DMS53 treated with DMSO at 0.1 percent for 48 hours (cell line): ENCODE measurements at regions not wholly inside any gene's neighbourhood (a gene's known extent, or its start where the extent isn't known, plus 50 kb on each side); places are given as distances from the start of the nearest gene placed in this dataset.

Source experiments
- DNase-seq: peaks from one replicate; lab custom pipeline; 2025; ENCODE audit not compliant: unreplicated experiment; lab: John Stamatoyannopoulos, UW

GRCh38 chr17:70230850-70231640, 61.7 kb downstream of the KCNJ2 start:
- no peak for DNase-seq

- no peak for DNase-seq
Measured at GRCh38 chr17:70232466-70232865, 63.1 kb downstream of the KCNJ2 start.

GRCh38 chr17:70235252-70235651, 65.9 kb downstream of the KCNJ2 start:
- DNase-seq = no peak

GRCh38 chr17:70238228-70238627, 68.9 kb downstream of the KCNJ2 start:
- no peak for DNase-seq

- no peak for DNase-seq
Measured at GRCh38 chr17:70238646-70239045, 69.3 kb downstream of the KCNJ2 start.

GRCh38 chr17:70239391-70239826, 70.1 kb downstream of the KCNJ2 start:
- peak; percentile 9 for DNase-seq

GRCh38 chr17:70241071-70241470, 71.7 kb downstream of the KCNJ2 start:
- no peak for DNase-seq

GRCh38 chr17:70242781-70243437, 73.6 kb downstream of the KCNJ2 start:
- DNase-seq = no peak

GRCh38 chr17:70251706-70252105, 82.4 kb downstream of the KCNJ2 start:
- no peak for DNase-seq

GRCh38 chr17:70254735-70255460, 85.6 kb downstream of the KCNJ2 start:
- DNase-seq = no peak

GRCh38 chr17:70256751-70257150, 87.4 kb downstream of the KCNJ2 start:
- no peak for DNase-seq

GRCh38 chr17:70258465-70258864, 89.1 kb downstream of the KCNJ2 start:
- no peak for DNase-seq

GRCh38 chr17:70259400-70259799, 90.1 kb downstream of the KCNJ2 start:
- no peak for DNase-seq

- DNase-seq = no peak
Measured at GRCh38 chr17:70261170-70261569, 91.8 kb downstream of the KCNJ2 start.

- no peak for DNase-seq
Measured at GRCh38 chr17:70265471-70265870, 96.1 kb downstream of the KCNJ2 start.

- DNase-seq = no peak
Measured at GRCh38 chr17:70266394-70266793, 97.1 kb downstream of the KCNJ2 start.

- no peak for DNase-seq
Measured at GRCh38 chr17:70268383-70268782, 99.1 kb downstream of the KCNJ2 start.

- no peak for DNase-seq
Measured at GRCh38 chr17:70270554-70270953, 101.2 kb downstream of the KCNJ2 start.

GRCh38 chr17:70271200-70271599, 101.9 kb downstream of the KCNJ2 start:
- no peak for DNase-seq

GRCh38 chr17:70271672-70272071, 102.3 kb downstream of the KCNJ2 start:
- no peak for DNase-seq

- no peak for DNase-seq
Measured at GRCh38 chr17:70274255-70274654, 104.9 kb downstream of the KCNJ2 start.

- DNase-seq = no peak
Measured at GRCh38 chr17:70276906-70277305, 107.6 kb downstream of the KCNJ2 start.
